Large intestine (tissue), 3 donors: ENCODE measurements at regions not wholly inside any gene's neighbourhood (a gene's known extent, or its start where the extent isn't known, plus 50 kb on each side); places are given as distances from the start of the nearest gene placed in this dataset.

Experiments
- DNase-seq, 2 donors: peaks; one replicate each; pipeline versions ENCODE4 v3.0.0 to v3.0.0-alpha.2; 2013
- H3K27ac ChIP-seq: one replicate; pipeline ENCODE4 v1.5.1; 2013; ENCODE audit warnings: low read length
- H3K27me3 ChIP-seq: 2 replicates; pipeline ENCODE4 v1.6.1; 2013; ENCODE audit warnings: low read length; ENCODE audit not compliant: control insufficient read depth, insufficient read depth
- H3K36me3 ChIP-seq: 2 replicates; pipeline ENCODE4 v1.6.1; 2013; ENCODE audit warnings: low read length; ENCODE audit not compliant: control insufficient read depth, insufficient read depth
- H3K4me1 ChIP-seq: one replicate; pipeline ENCODE4 v1.6.1; 2013; ENCODE audit warnings: low read length; ENCODE audit not compliant: control insufficient read depth, insufficient read depth
- H3K4me3 ChIP-seq: one replicate; pipeline ENCODE4 v1.5.1; 2013; ENCODE audit warnings: low read length
- H3K9me3 ChIP-seq: one replicate; pipeline ENCODE4 v1.6.1; 2013; ENCODE audit warnings: mild to moderate bottlenecking, low read depth, low read length, moderate library complexity; ENCODE audit not compliant: control insufficient read depth
- WGBS: methylation state at CpG from one replicate; pipeline ENCODE4 v1.1.5; 2013; ENCODE audit warnings: low lambda C conversion rate; ENCODE audit not compliant: insufficient coverage; 5-methylcytosine and 5-hydroxymethylcytosine counted together

- no peaks in the 10 kb centered on the region for H3K4me1 ChIP-seq
- no CpG with 5 or more reads among the region's 1 CpG for WGBS
- DNase-seq: no peak
Observed at GRCh38 chr5:106699796-106700195, 970.9 kb downstream of the EFNA5 start.

GRCh38 chr5:106699198-106699597, 971.5 kb downstream of the EFNA5 start:
- DNase-seq: no peak
- Histone ChIP-seq H3K9me3 (no peaks in the 10 kb centered on the region), H3K27ac (no peak overlapping the region), H3K4me3 (no peak overlapping the region), H3K4me1 (no peaks in the 10 kb centered on the region), H3K36me3 (no peaks in the 10 kb centered on the region), H3K27me3 (no peaks in the 10 kb centered on the region)
- no CpG with 5 or more reads among the region's 6 CpGs for WGBS

More at GRCh38 chr5:106699796-106700195, 970.9 kb downstream of the EFNA5 start:
- Histone ChIP-seq H3K27me3 (no peaks in the 10 kb centered on the region), H3K36me3 (no peaks in the 10 kb centered on the region), H3K27ac (no peak overlapping the region), H3K4me3 (no peak overlapping the region), H3K9me3 (no peaks in the 10 kb centered on the region)

GRCh38 chr5:106698169-106698568, 972.6 kb downstream of the EFNA5 start:
- Histone ChIP-seq H3K27ac (no peak overlapping the region), H3K27me3 (no peaks in the 10 kb centered on the region), H3K9me3 (no peaks in the 10 kb centered on the region), H3K36me3 (no peaks in the 10 kb centered on the region), H3K4me1 (no peaks in the 10 kb centered on the region), H3K4me3 (no peak overlapping the region)
- peak in 1 of 2 donors; percentile 2 for DNase-seq
- WGBS: 98% methylated on average over 4 of the region's 5 CpGs

- Histone ChIP-seq H3K4me1 (no peaks in the 10 kb centered on the region), H3K36me3 (no peaks in the 10 kb centered on the region), H3K27ac (no peak overlapping the region), H3K4me3 (no peak overlapping the region), H3K9me3 (no peaks in the 10 kb centered on the region), H3K27me3 (no peaks in the 10 kb centered on the region)
- WGBS: 80% methylated on average over 1 of the region's 2 CpGs
- DNase-seq: no peak
Observed at GRCh38 chr5:106691701-106692100, 979.0 kb downstream of the EFNA5 start.

- Histone ChIP-seq H3K27me3 (no peaks in the 10 kb centered on the region), H3K36me3 (no peaks in the 10 kb centered on the region), H3K4me3 (no peak overlapping the region), H3K9me3 (no peaks in the 10 kb centered on the region), H3K27ac (no peak overlapping the region), H3K4me1 (no peaks in the 10 kb centered on the region)
- DNase-seq: no peak
- WGBS: no CpG with 5 or more reads among the region's 1 CpG
Observed at GRCh38 chr5:106690585-106690984, 980.2 kb downstream of the EFNA5 start.

GRCh38 chr5:106680330-106680729, 990.4 kb downstream of the EFNA5 start:
- Histone ChIP-seq H3K9me3 (no peaks in the 10 kb centered on the region), H3K36me3 (no peaks in the 10 kb centered on the region), H3K27me3 (no peaks in the 10 kb centered on the region), H3K27ac (no peak overlapping the region), H3K4me3 (no peak overlapping the region), H3K4me1 (no peaks in the 10 kb centered on the region)
- no peak for DNase-seq
- WGBS: no CpG with 5 or more reads among the region's 1 CpG

- no peak overlapping the region for H3K4me3 ChIP-seq
- no peak overlapping the region for H3K27ac ChIP-seq
- H3K27me3 ChIP-seq: no peaks in the 10 kb centered on the region
- no peaks in the 10 kb centered on the region for H3K36me3 ChIP-seq
- no peaks in the 10 kb centered on the region for H3K4me1 ChIP-seq
- no CpG with 5 or more reads among the region's 1 CpG for WGBS
- no peak for DNase-seq
- no peaks in the 10 kb centered on the region for H3K9me3 ChIP-seq
Observed at GRCh38 chr5:106677057-106677456, 993.7 kb downstream of the EFNA5 start.

- Histone ChIP-seq H3K27ac (no peak overlapping the region), H3K27me3 (no peaks in the 10 kb centered on the region), H3K36me3 (no peaks in the 10 kb centered on the region), H3K4me3 (no peak overlapping the region), H3K9me3 (no peaks in the 10 kb centered on the region), H3K4me1 (no peaks in the 10 kb centered on the region)
- no peak for DNase-seq
- WGBS: no CpG with 5 or more reads among the region's 1 CpG
Observed at GRCh38 chr5:106675687-106676086, 995.0 kb downstream of the EFNA5 start.

- H3K36me3 ChIP-seq: no peaks in the 10 kb centered on the region
- no peak overlapping the region for H3K27ac ChIP-seq
- H3K27me3 ChIP-seq: no peaks in the 10 kb centered on the region
- WGBS: 100% methylated on average over 1 of the region's 1 CpG
- H3K4me1 ChIP-seq: no peaks in the 10 kb centered on the region
- H3K4me3 ChIP-seq: no peak overlapping the region
- no peaks in the 10 kb centered on the region for H3K9me3 ChIP-seq
- DNase-seq: no peak
Observed at GRCh38 chr5:106673941-106674340, 996.8 kb downstream of the EFNA5 start.

- Histone ChIP-seq H3K4me3 (no peak overlapping the region), H3K27me3 (no peaks in the 10 kb centered on the region), H3K36me3 (no peaks in the 10 kb centered on the region), H3K27ac (no peak overlapping the region), H3K9me3 (no peaks in the 10 kb centered on the region), H3K4me1 (no peaks in the 10 kb centered on the region)
- no peak for DNase-seq
- 86% methylated on average over 1 of the region's 2 CpGs for WGBS
Observed at GRCh38 chr5:106661866-106662265, 1008.9 kb downstream of the EFNA5 start.

GRCh38 chr5:106660681-106661080, 1010.1 kb downstream of the EFNA5 start:
- Histone ChIP-seq H3K27ac (no peak overlapping the region), H3K36me3 (no peaks in the 10 kb centered on the region), H3K4me3 (no peak overlapping the region), H3K27me3 (no peaks in the 10 kb centered on the region), H3K9me3 (no peaks in the 10 kb centered on the region), H3K4me1 (no peaks in the 10 kb centered on the region)
- no peak for DNase-seq
